MM.1S (cell line): ENCODE measurements at regions not wholly inside any gene's neighbourhood (a gene's known extent, or its start where the extent isn't known, plus 50 kb on each side); places are given as distances from the start of the nearest gene placed in this dataset.

ENCODE experiments used
- EZH2 ChIP-seq: fragments of 300-600 bp; sonication (generic); optimal IDR thresholded peaks from 2 replicates; pipeline ENCODE3; 2017; ENCODE audit warnings: low read depth, mild to moderate bottlenecking, antibody characterized with exemption, low read length, mixed read lengths
- EZH2phosphoT487 ChIP-seq: fragments of 300-600 bp; sonication (generic); IDR thresholded peaks from 2 replicates; pipeline ENCODE4 v1.6.1; 2018; ENCODE audit warnings: antibody characterized with exemption, low read length
- TF ChIP-seq, protein P1 (sequence below): fragments of 300-600 bp; sonication (generic); IDR thresholded peaks from 2 replicates; pipeline ENCODE4 v1.5.1; 2016; ENCODE audit warnings: antibody characterized with exemption, low read length, mixed read lengths

GRCh38 chr18:22063672-22064071 lies 105.7 kb upstream of the GATA6 start:
- TF ChIP-seq, protein P1, sequence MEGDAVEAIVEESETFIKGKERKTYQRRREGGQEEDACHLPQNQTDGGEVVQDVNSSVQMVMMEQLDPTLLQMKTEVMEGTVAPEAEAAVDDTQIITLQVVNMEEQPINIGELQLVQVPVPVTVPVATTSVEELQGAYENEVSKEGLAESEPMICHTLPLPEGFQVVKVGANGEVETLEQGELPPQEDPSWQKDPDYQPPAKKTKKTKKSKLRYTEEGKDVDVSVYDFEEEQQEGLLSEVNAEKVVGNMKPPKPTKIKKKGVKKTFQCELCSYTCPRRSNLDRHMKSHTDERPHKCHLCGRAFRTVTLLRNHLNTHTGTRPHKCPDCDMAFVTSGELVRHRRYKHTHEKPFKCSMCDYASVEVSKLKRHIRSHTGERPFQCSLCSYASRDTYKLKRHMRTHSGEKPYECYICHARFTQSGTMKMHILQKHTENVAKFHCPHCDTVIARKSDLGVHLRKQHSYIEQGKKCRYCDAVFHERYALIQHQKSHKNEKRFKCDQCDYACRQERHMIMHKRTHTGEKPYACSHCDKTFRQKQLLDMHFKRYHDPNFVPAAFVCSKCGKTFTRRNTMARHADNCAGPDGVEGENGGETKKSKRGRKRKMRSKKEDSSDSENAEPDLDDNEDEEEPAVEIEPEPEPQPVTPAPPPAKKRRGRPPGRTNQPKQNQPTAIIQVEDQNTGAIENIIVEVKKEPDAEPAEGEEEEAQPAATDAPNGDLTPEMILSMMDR = no peak
- TF ChIP-seq EZH2phosphoT487 (no peak), EZH2 (no peak)
